ENCODE measurements at regions not wholly inside any gene's neighbourhood (a gene's known extent, or its start where the extent isn't known, plus 50 kb on each side); places are given as distances from the start of the nearest gene placed in this dataset.

DNA sequence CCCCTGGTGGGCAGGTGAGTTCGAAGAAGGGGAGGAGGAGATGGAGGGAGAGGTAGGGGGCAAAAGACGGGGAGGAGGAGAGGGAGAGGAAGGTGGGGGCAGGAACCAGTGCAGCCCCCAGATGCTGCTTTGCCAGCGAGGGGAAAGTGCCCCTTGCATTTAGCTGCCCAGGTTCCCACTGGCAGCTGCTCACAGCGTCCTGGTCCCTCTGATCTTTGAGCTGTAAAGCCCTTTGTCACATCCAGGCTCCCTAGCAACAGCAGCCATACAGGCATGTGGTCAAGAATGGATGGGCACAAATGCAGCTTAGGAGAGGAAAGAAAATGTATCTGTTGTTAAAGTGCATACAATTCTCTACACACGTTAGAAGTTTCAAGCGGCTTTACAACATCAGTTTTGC lies 160.9 kb downstream of the CD83 start:
- TF ChIP-seq, protein P1, sequence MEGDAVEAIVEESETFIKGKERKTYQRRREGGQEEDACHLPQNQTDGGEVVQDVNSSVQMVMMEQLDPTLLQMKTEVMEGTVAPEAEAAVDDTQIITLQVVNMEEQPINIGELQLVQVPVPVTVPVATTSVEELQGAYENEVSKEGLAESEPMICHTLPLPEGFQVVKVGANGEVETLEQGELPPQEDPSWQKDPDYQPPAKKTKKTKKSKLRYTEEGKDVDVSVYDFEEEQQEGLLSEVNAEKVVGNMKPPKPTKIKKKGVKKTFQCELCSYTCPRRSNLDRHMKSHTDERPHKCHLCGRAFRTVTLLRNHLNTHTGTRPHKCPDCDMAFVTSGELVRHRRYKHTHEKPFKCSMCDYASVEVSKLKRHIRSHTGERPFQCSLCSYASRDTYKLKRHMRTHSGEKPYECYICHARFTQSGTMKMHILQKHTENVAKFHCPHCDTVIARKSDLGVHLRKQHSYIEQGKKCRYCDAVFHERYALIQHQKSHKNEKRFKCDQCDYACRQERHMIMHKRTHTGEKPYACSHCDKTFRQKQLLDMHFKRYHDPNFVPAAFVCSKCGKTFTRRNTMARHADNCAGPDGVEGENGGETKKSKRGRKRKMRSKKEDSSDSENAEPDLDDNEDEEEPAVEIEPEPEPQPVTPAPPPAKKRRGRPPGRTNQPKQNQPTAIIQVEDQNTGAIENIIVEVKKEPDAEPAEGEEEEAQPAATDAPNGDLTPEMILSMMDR (IDR thresholded peaks at IDR 0.05): no peak
- no peak for TF ChIP-seq POLR2A (IDR thresholded peaks at IDR 0.05)
